HUDEP-2 (cell line): ENCODE measurements at regions not wholly inside any gene's neighbourhood (a gene's known extent, or its start where the extent isn't known, plus 50 kb on each side); places are given as distances from the start of the nearest gene placed in this dataset.

Source experiments
- DNase-seq, 76 experiments: peaks; one replicate each; lab custom pipeline; 2025; ENCODE audit not compliant: unreplicated experiment in 76 of 76; lab: John Stamatoyannopoulos, UW

GRCh38 chr6:166052837-166053236, 114.8 kb downstream of the TBXT start:
- no peak for DNase-seq

DNA sequence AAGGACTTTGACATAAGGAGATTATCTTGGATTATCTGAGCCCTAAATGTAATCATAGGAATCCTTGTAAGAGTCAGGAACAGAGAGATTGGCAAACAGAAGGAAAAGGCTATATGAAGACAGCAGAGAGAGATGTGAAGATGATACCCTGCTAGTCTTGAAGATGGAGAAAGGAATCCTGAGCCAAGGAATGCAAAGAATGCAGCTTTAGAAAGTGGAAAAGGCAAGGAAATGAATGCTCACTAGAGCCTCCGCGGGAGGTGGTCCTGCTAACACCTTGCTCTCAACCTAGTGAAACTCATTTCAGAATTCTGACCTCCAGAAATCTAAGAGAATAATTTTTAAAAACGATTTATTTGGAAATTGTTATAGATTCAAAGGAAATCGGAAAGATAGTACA, 117.1 kb downstream of the TBXT start:
- DNase-seq, result no peak

- no peak for DNase-seq
Observed at GRCh38 chr6:166046982-166047381, 120.7 kb downstream of the TBXT start.

DNA sequence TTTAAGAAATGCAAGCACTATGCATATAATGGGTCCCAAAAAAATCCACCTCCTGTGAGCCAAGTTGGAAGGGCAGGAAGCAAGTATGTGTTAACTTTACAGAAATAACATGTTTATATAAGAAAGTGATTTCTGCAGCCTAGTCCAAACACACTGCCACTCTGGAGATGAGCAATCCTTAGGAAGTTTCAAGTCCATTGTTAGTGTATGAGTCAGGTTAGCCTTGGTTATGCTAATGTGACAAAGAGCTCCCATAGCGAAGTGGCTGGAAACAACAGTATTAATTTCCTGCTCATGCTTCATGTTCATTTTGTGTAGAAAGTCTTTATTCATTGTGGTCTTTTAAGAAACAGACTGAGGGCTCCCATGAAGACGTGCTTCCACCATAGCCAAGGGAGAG, 121.4 kb downstream of the TBXT start:
- no peak for DNase-seq

DNA sequence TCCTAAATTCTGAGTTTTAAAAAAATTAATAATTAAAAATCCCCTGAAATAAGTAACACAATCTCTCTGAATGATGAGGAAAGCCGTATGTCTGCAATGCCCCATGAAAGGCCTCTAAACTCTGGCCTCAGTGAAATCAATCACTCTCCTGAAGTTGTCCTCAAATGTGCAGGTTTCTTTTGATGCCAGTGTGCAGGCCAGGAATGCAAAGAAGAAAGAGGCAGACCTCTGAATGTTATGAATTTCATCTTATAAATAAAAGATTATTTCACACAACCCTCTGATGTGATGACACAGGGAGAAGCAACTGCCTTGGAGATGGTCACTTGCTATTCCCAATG, 121.8 kb downstream of the TBXT start:
- DNase-seq, result no peak

GRCh38 chr6:166045173-166045859, 122.3 kb downstream of the TBXT start:
- no peak for DNase-seq

DNA sequence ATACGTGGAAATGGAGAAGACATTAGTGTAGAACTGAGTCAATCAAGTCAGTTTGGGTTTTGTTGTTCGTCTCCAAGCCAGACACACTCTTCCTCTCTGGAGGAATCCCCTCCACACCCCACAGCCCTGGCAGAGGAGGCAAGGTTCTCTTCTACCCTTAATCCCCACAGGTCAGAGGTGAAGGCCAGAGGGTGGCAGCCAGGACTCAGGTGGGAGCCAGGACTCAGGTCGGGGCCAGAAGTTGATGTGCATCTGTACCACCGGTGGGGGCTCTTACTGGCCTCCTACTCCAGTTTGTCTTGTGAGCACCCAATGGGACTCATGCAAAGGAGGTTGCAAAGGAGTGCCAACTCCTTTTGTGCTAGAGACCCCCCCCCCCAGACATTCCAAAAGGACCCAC, 126.4 kb downstream of the TBXT start:
- no peak for DNase-seq

DNA sequence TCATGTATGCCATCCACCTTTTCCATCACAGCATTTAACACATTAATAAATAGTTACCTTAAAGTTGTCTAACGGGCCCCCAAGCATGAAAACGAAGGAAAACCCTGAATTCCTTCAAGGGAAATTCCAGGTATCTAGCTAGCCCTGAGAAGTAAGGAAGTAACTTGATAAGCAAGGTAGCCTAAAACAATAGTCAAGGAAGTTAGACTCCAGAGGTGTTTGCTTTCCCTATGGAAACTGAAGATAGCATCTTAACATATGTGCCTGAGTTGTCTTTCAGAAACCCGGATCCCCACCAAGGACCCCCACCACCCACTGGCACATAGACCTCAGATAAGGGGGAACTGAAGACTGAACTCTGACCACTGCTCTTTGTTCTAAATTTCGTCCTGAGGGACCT, 127.4 kb downstream of the TBXT start:
- DNase-seq, result no peak

DNA sequence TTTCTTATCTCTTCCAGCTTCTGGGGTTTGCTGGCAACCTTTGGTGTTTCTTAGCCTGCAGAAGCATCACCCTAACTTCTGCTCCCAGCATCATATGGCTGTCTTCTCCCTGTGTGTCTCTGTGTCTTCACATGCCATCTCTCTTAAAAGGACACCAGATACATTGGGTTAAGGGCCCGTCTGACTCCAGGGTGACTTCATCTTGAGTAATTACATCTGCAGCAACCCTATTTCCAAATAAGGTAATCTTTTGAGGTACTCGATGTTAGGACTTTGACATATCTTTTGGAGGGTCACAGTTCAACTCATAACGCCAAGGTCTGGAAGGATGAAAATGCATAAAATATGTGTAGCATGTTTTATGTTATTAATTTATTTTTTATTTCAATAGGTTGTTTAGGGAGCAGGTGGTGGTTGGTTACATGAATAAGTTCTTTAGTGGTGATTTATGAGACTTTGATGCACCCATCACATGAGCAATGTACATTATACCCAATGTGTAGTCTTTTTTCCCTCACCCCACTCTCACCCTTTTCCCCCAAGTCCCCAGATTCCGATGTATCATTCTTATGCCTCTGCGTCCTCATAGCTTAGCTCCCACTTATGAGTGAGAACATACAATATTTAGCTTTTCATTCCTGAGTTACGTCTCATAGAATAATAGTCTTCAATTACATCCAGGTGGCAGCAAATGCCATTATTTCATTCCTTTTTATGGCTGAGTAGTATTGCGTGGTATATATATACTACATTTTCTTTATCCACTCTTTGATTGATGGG, 131.1 kb downstream of the TBXT start:
- DNase-seq, result no peak

- DNase-seq, result no peak
Observed at GRCh38 chr6:166032366-166033200, 135.1 kb downstream of the TBXT start.

- no peak for DNase-seq
Observed at GRCh38 chr6:166031275-166031674, 136.4 kb downstream of the TBXT start.

DNA sequence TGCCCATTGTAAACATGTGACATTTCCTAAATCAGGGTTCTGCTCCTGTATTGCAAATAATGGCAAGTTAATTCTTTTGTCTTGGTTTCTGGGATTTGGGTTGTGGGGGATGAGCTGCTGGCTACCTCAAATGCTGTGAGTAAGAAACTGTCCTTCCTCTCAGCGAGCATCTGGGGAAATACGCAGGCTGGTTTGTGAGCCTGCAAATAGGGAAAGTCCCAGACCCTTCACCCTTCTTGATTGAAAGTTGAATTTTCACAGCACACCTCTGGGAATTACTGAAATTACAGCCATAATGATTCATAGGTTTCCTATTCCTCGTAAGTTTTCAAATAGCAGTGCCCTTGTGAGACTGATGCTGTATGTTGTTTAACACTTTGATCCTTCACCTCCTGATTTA, 138.1 kb downstream of the TBXT start:
- no peak for DNase-seq

DNA sequence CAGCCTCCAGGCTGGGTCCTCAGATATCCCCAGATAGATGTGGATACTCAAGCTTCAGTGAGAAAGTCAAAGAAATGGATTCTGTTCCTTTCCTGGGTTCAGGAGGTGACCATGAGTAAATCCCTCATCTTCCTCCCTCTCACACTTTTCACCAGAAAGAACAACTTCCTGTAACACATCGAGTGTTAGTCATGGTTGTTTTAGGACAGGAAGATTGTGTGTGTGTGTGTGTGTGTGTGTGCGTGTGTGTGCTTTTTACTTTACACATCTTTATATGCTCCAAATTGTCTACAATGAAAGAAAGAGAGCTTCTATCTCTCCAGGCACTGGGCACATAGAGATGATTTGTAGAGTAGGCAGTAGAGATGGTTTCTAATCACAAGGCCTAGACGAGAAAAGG, 139.9 kb downstream of the TBXT start:
- no peak for DNase-seq

DNA sequence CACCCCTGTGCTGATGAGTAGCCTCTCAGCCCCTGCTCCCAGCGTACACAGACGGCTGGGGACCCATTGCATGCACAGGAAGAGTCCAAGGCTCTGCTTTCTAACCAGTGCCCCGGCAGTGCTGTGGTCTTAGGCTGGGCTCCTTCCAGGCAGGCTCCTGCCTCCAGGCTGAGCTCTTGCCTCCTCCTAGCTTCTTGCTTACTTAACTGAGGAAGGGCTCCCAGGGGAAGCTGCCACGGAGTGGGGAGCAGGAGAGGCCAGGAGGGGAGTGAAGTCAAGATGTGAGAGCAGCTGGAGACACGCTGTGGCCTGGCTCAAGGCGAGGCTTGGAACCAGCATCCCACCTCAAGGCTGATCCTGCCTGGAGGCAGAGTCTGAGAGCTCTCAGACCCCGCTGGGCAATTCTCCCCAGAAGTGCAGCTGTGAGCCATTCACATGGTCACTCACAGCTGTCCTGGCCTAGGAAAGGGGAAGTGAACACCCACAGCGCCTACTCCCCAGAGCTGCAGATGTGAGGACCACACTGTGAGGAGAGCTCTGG, 141.0 kb downstream of the TBXT start:
- DNase-seq, result no peak

- DNase-seq, result no peak
Observed at GRCh38 chr6:166025149-166025898, 142.3 kb downstream of the TBXT start.

GRCh38 chr6:166024252-166024651, 143.4 kb downstream of the TBXT start:
- no peak for DNase-seq

- no peak for DNase-seq
Observed at GRCh38 chr6:166023273-166023989, 144.2 kb downstream of the TBXT start.

DNA sequence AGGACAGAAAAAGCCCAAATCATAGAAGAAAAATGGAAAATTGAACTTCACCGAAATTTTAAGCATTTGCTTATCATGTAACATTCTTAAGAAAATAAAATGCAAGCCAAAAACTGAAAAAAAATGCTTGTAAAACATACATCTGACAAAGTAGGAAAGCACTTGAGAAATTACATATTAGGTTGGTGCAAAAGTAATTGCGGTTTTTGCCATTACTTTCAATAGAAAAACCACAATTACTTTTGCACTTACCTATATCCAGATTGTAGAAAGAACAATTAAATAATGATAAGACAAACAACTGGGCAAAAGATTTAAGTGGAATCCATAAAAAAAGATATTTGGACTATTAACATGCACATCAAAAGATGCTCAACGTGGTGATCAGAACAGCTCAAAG, 146.2 kb downstream of the TBXT start:
- no peak for DNase-seq

DNA sequence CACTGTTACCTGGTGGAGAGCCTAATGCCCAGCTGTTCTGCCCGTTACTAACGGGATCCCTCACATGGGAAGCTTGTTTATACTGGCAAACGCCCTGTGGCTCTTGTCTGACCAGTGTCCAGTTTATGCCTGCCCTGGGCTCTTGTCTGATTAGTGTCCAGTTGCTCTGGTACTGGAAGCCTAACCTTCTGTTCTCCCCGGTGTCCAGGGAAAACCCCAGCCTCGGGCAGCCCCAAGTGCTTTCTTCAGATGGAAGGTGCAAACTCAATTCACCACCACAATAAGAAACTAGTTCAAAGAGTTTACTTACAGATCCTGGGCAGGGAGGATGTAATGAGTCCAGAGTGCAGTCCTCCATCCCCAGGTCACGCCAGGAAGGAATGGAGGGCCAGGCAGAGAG, 148.4 kb downstream of the TBXT start:
- no peak for DNase-seq

DNA sequence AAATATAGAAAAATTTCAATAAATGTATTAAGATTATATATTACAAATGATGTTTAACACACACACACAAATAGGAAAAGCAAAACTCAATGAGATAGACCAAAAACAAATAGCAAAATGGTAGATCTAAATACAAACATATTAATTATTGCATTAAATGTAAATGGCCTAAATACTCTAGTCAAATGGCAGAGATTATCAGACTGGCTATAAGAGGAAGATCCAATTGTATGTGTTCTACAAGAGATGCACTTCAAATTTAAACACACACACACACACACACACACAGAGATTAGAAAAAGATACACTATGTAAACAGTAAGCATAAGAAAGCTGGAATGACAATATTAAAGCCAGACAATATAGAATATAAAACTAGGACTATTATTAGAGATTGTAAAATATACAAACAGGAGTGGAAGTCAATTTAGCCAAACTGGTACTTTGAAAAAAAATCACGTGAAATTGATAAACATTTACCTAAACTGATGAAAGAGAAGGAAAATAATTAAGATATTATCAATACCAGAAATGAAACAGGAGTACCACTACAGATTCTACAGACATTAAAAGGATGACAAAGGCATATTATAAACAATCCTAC, 150.5 kb downstream of the TBXT start:
- DNase-seq, result no peak
